Heart left ventricle (tissue), 13 donors: ENCODE measurements at regions not wholly inside any gene's neighbourhood (a gene's known extent, or its start where the extent isn't known, plus 50 kb on each side); places are given as distances from the start of the nearest gene placed in this dataset.

Experiments
- POLR2A ChIP-seq, 2 donors: fragments of 450-650 bp; IDR thresholded peaks; one replicate each; pipeline ENCODE4 v1.6.1; 2017; ENCODE audit warnings: antibody characterized with exemption in 2 of 2, mild to moderate bottlenecking in 2 of 2, moderate library complexity in 2 of 2
- TF ChIP-seq, protein P1 (sequence below), 12 donors: fragments of 200-600 bp; sonication (generic) in 4 of 12; IDR thresholded peaks; one replicate each; pipeline versions ENCODE4 v1.5.0 to v1.8.0; 2018 to 2022; ENCODE audit warnings: antibody characterized with exemption in 12 of 12, mild to moderate bottlenecking in 5 of 12
- donor health status: ischemic (EF 13 %, LVEDD 7.1; RV severe dilation, severe dysfunction).
- donor health status: DM: no; HTN: yes; CAD: no.
- donor health status: DM: no; HTN: no; CAD: no.
- donor health status: ischemic (EF 25% LVEDD 6.9; RV normal size, moderate dysfunction).
- donor health status: ischemic (EF 25% LVEDD 5.7; RV mildly dilated, moderate dysfunction).
- donor health status: ischemic (EF 35%, LVEDD 5.7; RV mildly dilated, moderate dysfunction).
- donor health status: nonischemic (EF 11% LVEDD 7.7; RV severe dilation, severe dysfunction).
- donor health status: DM: yes; HTN: yes; CAD: no.
- donor health status: PGD.
- donor health status: ischemic (EF 29% LVEDD 5.4; RV normal size, mild dysfunction).
- donor health status: nonischemic (EF 23%, LVEDD 6.1; RV moderate dilation, normal function).

DNA sequence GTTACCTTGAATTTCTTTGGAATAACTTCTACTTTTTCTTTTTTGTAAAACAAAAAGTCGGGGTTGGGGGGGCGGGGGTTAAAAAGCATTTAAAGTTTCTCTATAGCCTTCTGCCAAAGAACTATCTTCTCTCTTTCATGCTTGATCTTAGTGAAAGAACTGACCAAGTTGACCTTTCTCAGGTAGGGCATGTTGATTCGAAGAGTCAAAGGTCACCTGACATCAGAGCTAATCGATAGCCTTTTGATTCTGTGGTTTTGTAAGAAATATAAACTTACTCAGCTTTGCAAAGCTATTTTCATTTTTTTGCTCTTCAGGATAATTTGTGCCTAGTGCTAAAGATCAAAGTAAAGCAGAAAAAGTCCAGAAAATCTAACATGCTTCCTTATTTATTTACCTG, 181.5 kb downstream of the IRS2 start:
- TF ChIP-seq, protein P1, sequence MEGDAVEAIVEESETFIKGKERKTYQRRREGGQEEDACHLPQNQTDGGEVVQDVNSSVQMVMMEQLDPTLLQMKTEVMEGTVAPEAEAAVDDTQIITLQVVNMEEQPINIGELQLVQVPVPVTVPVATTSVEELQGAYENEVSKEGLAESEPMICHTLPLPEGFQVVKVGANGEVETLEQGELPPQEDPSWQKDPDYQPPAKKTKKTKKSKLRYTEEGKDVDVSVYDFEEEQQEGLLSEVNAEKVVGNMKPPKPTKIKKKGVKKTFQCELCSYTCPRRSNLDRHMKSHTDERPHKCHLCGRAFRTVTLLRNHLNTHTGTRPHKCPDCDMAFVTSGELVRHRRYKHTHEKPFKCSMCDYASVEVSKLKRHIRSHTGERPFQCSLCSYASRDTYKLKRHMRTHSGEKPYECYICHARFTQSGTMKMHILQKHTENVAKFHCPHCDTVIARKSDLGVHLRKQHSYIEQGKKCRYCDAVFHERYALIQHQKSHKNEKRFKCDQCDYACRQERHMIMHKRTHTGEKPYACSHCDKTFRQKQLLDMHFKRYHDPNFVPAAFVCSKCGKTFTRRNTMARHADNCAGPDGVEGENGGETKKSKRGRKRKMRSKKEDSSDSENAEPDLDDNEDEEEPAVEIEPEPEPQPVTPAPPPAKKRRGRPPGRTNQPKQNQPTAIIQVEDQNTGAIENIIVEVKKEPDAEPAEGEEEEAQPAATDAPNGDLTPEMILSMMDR (IDR thresholded peaks at IDR 0.05): no peak
- no peak for TF ChIP-seq POLR2A (IDR thresholded peaks at IDR 0.05)
